ENCODE measurements at regions not wholly inside any gene's neighbourhood (a gene's known extent, or its start where the extent isn't known, plus 50 kb on each side); places are given as distances from the start of the nearest gene placed in this dataset.

GRCh38 chr1:64378826-64379225 lies 91.1 kb upstream of the CACHD1 start:
- TF ChIP-seq CTCF (IDR thresholded peaks at IDR 0.05) (no peak), POLR2AphosphoS5 (IDR thresholded peaks at IDR 0.05) (no peak), POLR2A (IDR thresholded peaks at IDR 0.05) (no peak), EP300 (IDR thresholded peaks at IDR 0.05) (no peak)

Data from stomach (tissue), 4 donors.